Kidney epithelial cell (primary cell): ENCODE measurements at regions not wholly inside any gene's neighbourhood (a gene's known extent, or its start where the extent isn't known, plus 50 kb on each side); places are given as distances from the start of the nearest gene placed in this dataset.
A peak's percentile ranks its signal among the peaks of the same experiment; 100 is the strongest.

ENCODE experiments used
- DNase-seq: peaks from one replicate; pipeline ENCODE4 v3.0.0-alpha.2; 2010; ENCODE audit warnings: low read depth
- H3K27me3 ChIP-seq: 2 replicates; pipeline ENCODE4 v1.6.0; 2011; ENCODE audit warnings: low read length; ENCODE audit not compliant: control insufficient read depth, insufficient read depth
- H3K36me3 ChIP-seq: 2 replicates; pipeline ENCODE4 v1.5.1; 2011; ENCODE audit warnings: low read length; ENCODE audit not compliant: control insufficient read depth, insufficient read depth
- H3K4me3 ChIP-seq: 2 replicates; pipeline ENCODE4 v1.5.1; 2011; ENCODE audit warnings: low read depth, mild to moderate bottlenecking, control low read depth, low read length
- CTCF ChIP-seq: IDR thresholded peaks from 2 replicates; pipeline ENCODE4 v1.5.1; 2011; ENCODE audit warnings: mild to moderate bottlenecking, moderate library complexity, low read length, control low read depth, inconsistent platforms; ENCODE audit not compliant: insufficient read depth, poor library complexity, severe bottlenecking

GRCh38 chr4:164542431-164542830, 211.5 kb upstream of the SMIM31 start:
- no peak overlapping the region for H3K4me3 ChIP-seq
- H3K36me3 ChIP-seq, result no peaks in the 10 kb centered on the region
- DNase-seq, result no peak
- no peaks in the 10 kb centered on the region for H3K27me3 ChIP-seq
- no peak for TF ChIP-seq CTCF

GRCh38 chr4:164550989-164551712, 202.8 kb upstream of the SMIM31 start:
- no peak for TF ChIP-seq CTCF
- no peak for DNase-seq
- Histone ChIP-seq H3K4me3 (no peak overlapping the region), H3K36me3 (no peaks in the 10 kb centered on the region), H3K27me3 (no peaks in the 10 kb centered on the region)

- DNase-seq, result no peak
- no peak for TF ChIP-seq CTCF
- Histone ChIP-seq H3K4me3 (no peak overlapping the region), H3K36me3 (no peaks in the 10 kb centered on the region), H3K27me3 (no peaks in the 10 kb centered on the region)
These were observed 202.3 kb upstream of the SMIM31 start for GRCh38 chr4:164551713-164552040.

GRCh38 chr4:164571593-164572390, 182.1 kb upstream of the SMIM31 start:
- no peak overlapping the region for H3K4me3 ChIP-seq
- no peaks in the 10 kb centered on the region for H3K36me3 ChIP-seq
- no peak for TF ChIP-seq CTCF
- DNase-seq, result peak; percentile 9
- no peaks in the 10 kb centered on the region for H3K27me3 ChIP-seq

- peak; percentile 14 for DNase-seq
- no peaks in the 10 kb centered on the region for H3K36me3 ChIP-seq
- no peak for TF ChIP-seq CTCF
- H3K27me3 ChIP-seq, result no peaks in the 10 kb centered on the region
- H3K4me3 ChIP-seq, result no peak overlapping the region
These were observed 181.1 kb upstream of the SMIM31 start for GRCh38 chr4:164572877-164573279.
